Kidney (tissue), 13 donors: ENCODE measurements at regions not wholly inside any gene's neighbourhood (a gene's known extent, or its start where the extent isn't known, plus 50 kb on each side); places are given as distances from the start of the nearest gene placed in this dataset.

Source experiments
- DNase-seq, 5 donors: peaks; one replicate each; pipeline ENCODE4 v3.0.0-alpha.2; 2013 to 2020
- FAIRE-seq: peaks from 2 replicates; lab custom pipeline; 2012; peaks lifted over from hg19 to GRCh38; lab: Jason Lieb, UNC
- H3K27ac ChIP-seq, 2 donors: one replicate each; pipeline ENCODE4 v1.7.0; 2013; ENCODE audit warnings: low read depth in 2 of 2, low read length in 2 of 2, inconsistent platforms in 1 of 2
- H3K27me3 ChIP-seq: one replicate; pipeline ENCODE4 v1.7.1; 2013; ENCODE audit warnings: low read length, inconsistent platforms; ENCODE audit not compliant: control insufficient read depth, insufficient read depth
- H3K36me3 ChIP-seq, 3 donors: one replicate each; pipeline versions ENCODE4 v1.7.0 to v1.7.1; 2013; ENCODE audit warnings: low read length in 3 of 3, control low read depth in 1 of 3, inconsistent platforms in 1 of 3; ENCODE audit not compliant: insufficient read depth in 3 of 3, control insufficient read depth in 2 of 3
- H3K4me1 ChIP-seq, 3 donors: one replicate each; pipeline versions ENCODE4 v1.7.0 to v1.7.1; 2013; ENCODE audit warnings: low read length in 3 of 3, inconsistent platforms in 1 of 3, low read depth in 1 of 3; ENCODE audit not compliant: control insufficient read depth in 2 of 3, insufficient read depth in 2 of 3
- H3K4me3 ChIP-seq, 3 donors: one replicate each; pipeline versions ENCODE4 v1.7.0 to v1.8.1; 2013; ENCODE audit warnings: low read length in 3 of 3, control low read depth in 1 of 3, inconsistent platforms in 1 of 3
- H3K9ac ChIP-seq, 3 donors: one replicate each; pipeline versions ENCODE4 v1.7.0 to v1.7.1; 2013; ENCODE audit warnings: low read length in 3 of 3, control low read depth in 1 of 3, inconsistent platforms in 1 of 3
- H3K9me3 ChIP-seq, 3 donors: one replicate each; pipeline versions ENCODE4 v1.7.0 to v1.7.1; 2013; ENCODE audit warnings: low read length in 3 of 3, control low read depth in 1 of 3, inconsistent platforms in 1 of 3; ENCODE audit not compliant: control insufficient read depth in 2 of 3, insufficient read depth in 1 of 3
- CTCF ChIP-seq: IDR thresholded peaks from 3 replicates; pipeline ENCODE4 v1.5.1; 2012; ENCODE audit warnings: mild to moderate bottlenecking, moderate library complexity, borderline replicate concordance; ENCODE audit not compliant: insufficient read depth; ENCODE audit errors: extremely low read depth
- intact Hi-C: fragments of 100-400 bp; cut with DNase I; formaldehyde crosslinking; loops from one replicate; pipeline ENCODE4 v1.11.1; 2022
- donor health status: control.
- donor health status: control.
- donor health status: control.
- donor health status: control.
- donor health status: control.
- donor health status: DM: yes; HTN: yes; CAD: no.
- donor health status: Normal renal cell carcinoma (clear cell type).

GRCh38 chr4:117621673-117622072, 412.6 kb upstream of the NDST3 start:
- intact Hi-C loops: no loop called here
- H3K4me3 ChIP-seq: no peak overlapping the region
- H3K27ac ChIP-seq: no peak overlapping the region
- FAIRE-seq: no peak
- TF ChIP-seq CTCF: no peak
- H3K9me3 ChIP-seq: peaks cover 0 to 3% (median 0%) of the 10 kb centered on the region in 3 donors
- no peaks in the 10 kb centered on the region for H3K4me1 ChIP-seq
- H3K9ac ChIP-seq: no peak overlapping the region
- no peak for DNase-seq
- H3K27me3 ChIP-seq: no peaks in the 10 kb centered on the region
- no peaks in the 10 kb centered on the region for H3K36me3 ChIP-seq

GRCh38 chr4:117623326-117623725, 411.0 kb upstream of the NDST3 start:
- Histone ChIP-seq H3K36me3 (no peaks in the 10 kb centered on the region), H3K4me1 (no peaks in the 10 kb centered on the region), H3K9ac (no peak overlapping the region), H3K27me3 (no peaks in the 10 kb centered on the region), H3K4me3 (no peak overlapping the region), H3K27ac (no peak overlapping the region), H3K9me3 (no peaks in the 10 kb centered on the region)
- TF ChIP-seq CTCF: no peak
- intact Hi-C loops: no loop called here
- no peak for DNase-seq
- FAIRE-seq: no peak

GRCh38 chr4:117626664-117627063, 407.6 kb upstream of the NDST3 start:
- Histone ChIP-seq H3K36me3 (no peaks in the 10 kb centered on the region), H3K27me3 (no peaks in the 10 kb centered on the region), H3K27ac (no peak overlapping the region), H3K9me3 (no peaks in the 10 kb centered on the region), H3K9ac (no peak overlapping the region), H3K4me1 (no peaks in the 10 kb centered on the region), H3K4me3 (no peak overlapping the region)
- DNase-seq (no peak), FAIRE-seq (no peak)
- TF ChIP-seq CTCF: no peak
- intact Hi-C loops: no loop called here

- no peaks in the 10 kb centered on the region for H3K27me3 ChIP-seq
- FAIRE-seq: no peak
- TF ChIP-seq CTCF: no peak
These were observed 399.6 kb upstream of the NDST3 start for GRCh38 chr4:117634716-117635115.

More at GRCh38 chr4:117634716-117635115, 399.6 kb upstream of the NDST3 start:
- Histone ChIP-seq H3K36me3 (no peaks in the 10 kb centered on the region), H3K27ac (no peak overlapping the region), H3K9me3 (no peaks in the 10 kb centered on the region), H3K9ac (no peak overlapping the region), H3K4me1 (no peaks in the 10 kb centered on the region), H3K4me3 (no peak overlapping the region)
- DNase-seq: peak in 1 of 5 donors; percentile 31
- intact Hi-C loops: no loop called here
